B cell (primary cell): ENCODE measurements at regions not wholly inside any gene's neighbourhood (a gene's known extent, or its start where the extent isn't known, plus 50 kb on each side); places are given as distances from the start of the nearest gene placed in this dataset.

ENCODE experiments used
- ATAC-seq: fragments of 200-7000 bp; cut with Tn5 transposase; one replicate; pipeline ENCODE4 v1.10.0; 2021; ENCODE audit warnings: low read depth, mild to moderate bottlenecking, moderate number of reproducible peaks, moderate library complexity
- CTCF ChIA-PET: fragments of 350-600 bp; sonication (Branson Sonifier 250); formaldehyde crosslinking; loops from one replicate; lab custom pipeline; 2021; ENCODE audit warnings: antibody characterized with exemption, inconsistent platforms; lab: Charles Lee
- POLR2A ChIA-PET: fragments of 350-600 bp; sonication (Branson Sonifier 250); formaldehyde crosslinking; loops from one replicate; lab custom pipeline; 2021; ENCODE audit warnings: antibody characterized with exemption; lab: Charles Lee
- DNase-seq: peaks from one replicate; pipeline ENCODE4 v3.0.0; 2013
- H2AFZ ChIP-seq: 2 replicates; pipeline ENCODE4 v1.6.1; 2012; ENCODE audit warnings: mild to moderate bottlenecking, low read depth, low read length; ENCODE audit not compliant: insufficient read depth, poor library complexity, severe bottlenecking
- H3K27ac ChIP-seq, 2 donors: 1 replicate in 1 of 2; 2 replicates in 1 of 2; pipeline ENCODE4 v1.5.1; 2012 to 2013; ENCODE audit warnings: low read length in 2 of 2, mild to moderate bottlenecking in 2 of 2, moderate library complexity in 1 of 2
- H3K27me3 ChIP-seq, 4 experiments: fragments of 200-600 bp in 1 of 4; sonication (generic) in 1 of 4; replicated peaks in 1 of 4; 1 replicate in 2 of 4; 2 replicates in 2 of 4; pipeline versions ENCODE4 v1.6.1 to v1.7.0; 2013 to 2016; ENCODE audit warnings: low read length in 3 of 4, mild to moderate bottlenecking in 2 of 4, mixed read lengths in 1 of 4, moderate library complexity in 1 of 4; ENCODE audit not compliant: insufficient read depth in 4 of 4, control insufficient read depth in 3 of 4; ENCODE audit errors: control extremely low read depth in 1 of 4
- H3K36me3 ChIP-seq, 2 experiments: replicated peaks in 1 of 2; 1 replicate in 1 of 2; 2 replicates in 1 of 2; pipeline versions ENCODE4 v1.6.1 to v1.7.1; 2013; ENCODE audit warnings: low read length in 1 of 2; ENCODE audit not compliant: insufficient read depth in 2 of 2, control insufficient read depth in 1 of 2; ENCODE audit errors: control extremely low read depth in 1 of 2, extremely low read depth in 1 of 2
- H3K4me1 ChIP-seq, 2 donors: fragments of 200-600 bp in 1 of 2; sonication (generic) in 1 of 2; 1 replicate in 1 of 2; 2 replicates in 1 of 2; pipeline versions ENCODE4 v1.5.1 to v1.6.1; 2013 to 2017; ENCODE audit warnings: low read length in 2 of 2; ENCODE audit not compliant: control insufficient read depth in 2 of 2, insufficient read depth in 2 of 2
- H3K4me2 ChIP-seq: replicated peaks from 2 replicates; pipeline ENCODE3; 2012; ENCODE audit warnings: mild to moderate bottlenecking, low read depth, low read length; ENCODE audit not compliant: poor library complexity, severe bottlenecking
- H3K4me3 ChIP-seq, 5 experiments: fragments of 200-600 bp in 1 of 5; sonication (generic) in 1 of 5; 1 replicate in 3 of 5; 2 replicates in 2 of 5; pipeline versions ENCODE4 v1.5.1 to v1.7.0; 2011 to 2016; ENCODE audit warnings: low read length in 4 of 5, mild to moderate bottlenecking in 4 of 5, low read depth in 2 of 5, control low read depth in 1 of 5, moderate library complexity in 1 of 5; ENCODE audit not compliant: insufficient read depth in 1 of 5; ENCODE audit errors: control extremely low read depth in 1 of 5, extremely low read depth in 1 of 5
- H3K79me2 ChIP-seq: fragments of 200-600 bp; sonication (generic); one replicate; pipeline ENCODE4 v1.6.0; 2016; ENCODE audit warnings: low read length; ENCODE audit not compliant: control insufficient read depth, insufficient read depth
- H3K9ac ChIP-seq: fragments of 200-600 bp; sonication (generic); 2 replicates; pipeline ENCODE4 v1.6.1; 2017; ENCODE audit warnings: mild to moderate bottlenecking, low read length, moderate library complexity
- H3K9me3 ChIP-seq, 3 donors: one replicate each; pipeline versions ENCODE4 v1.6.1 to v1.7.1; 2013; ENCODE audit warnings: low read length in 2 of 3; ENCODE audit not compliant: control insufficient read depth in 2 of 3, insufficient read depth in 1 of 3; ENCODE audit errors: control extremely low read depth in 1 of 3
- H4K20me1 ChIP-seq: 2 replicates; pipeline ENCODE4 v1.6.0; 2012; ENCODE audit warnings: mild to moderate bottlenecking, low read length; ENCODE audit not compliant: insufficient read depth, control insufficient read depth, poor library complexity, severe bottlenecking
- H3K27ac Mint-ChIP-seq: one replicate; pipeline ENCODE4 v1.8.0; 2021; ENCODE audit warnings: mixed read lengths
- H3K27me3 Mint-ChIP-seq: one replicate; pipeline ENCODE4 v1.8.0; 2021; ENCODE audit warnings: mixed read lengths
- H3K4me1 Mint-ChIP-seq: one replicate; pipeline ENCODE4 v1.8.0; 2021; ENCODE audit warnings: mixed read lengths
- H3K4me3 Mint-ChIP-seq: one replicate; pipeline ENCODE4 v1.8.0; 2021; ENCODE audit warnings: mixed read lengths
- H3K9me3 Mint-ChIP-seq: one replicate; pipeline ENCODE4 v1.8.0; 2022; ENCODE audit warnings: mixed read lengths; ENCODE audit not compliant: insufficient read depth
- CTCF ChIP-seq: fragments of 200-600 bp; IDR thresholded peaks from one replicate; pipeline ENCODE4 v1.8.0; 2022; ENCODE audit warnings: antibody characterized with exemption, mild to moderate bottlenecking
- EZH2 ChIP-seq: IDR thresholded peaks from 2 replicates; pipeline ENCODE4 v1.6.1; 2012; ENCODE audit warnings: borderline replicate concordance, low read depth, mild to moderate bottlenecking, moderate library complexity, low read length; ENCODE audit not compliant: insufficient read depth, poor library complexity, severe bottlenecking
- WGBS: methylation state at CpG from one replicate; pipeline ENCODE4 v1.1.5; 2013; ENCODE audit warnings: missing lambda C conversion rate; ENCODE audit not compliant: insufficient coverage; 5-methylcytosine and 5-hydroxymethylcytosine counted together
- intact Hi-C: fragments of 100-400 bp; cut with micrococcal nuclease; formaldehyde crosslinking; loops from one replicate; pipeline ENCODE4 v1.10.0; 2022

DNA sequence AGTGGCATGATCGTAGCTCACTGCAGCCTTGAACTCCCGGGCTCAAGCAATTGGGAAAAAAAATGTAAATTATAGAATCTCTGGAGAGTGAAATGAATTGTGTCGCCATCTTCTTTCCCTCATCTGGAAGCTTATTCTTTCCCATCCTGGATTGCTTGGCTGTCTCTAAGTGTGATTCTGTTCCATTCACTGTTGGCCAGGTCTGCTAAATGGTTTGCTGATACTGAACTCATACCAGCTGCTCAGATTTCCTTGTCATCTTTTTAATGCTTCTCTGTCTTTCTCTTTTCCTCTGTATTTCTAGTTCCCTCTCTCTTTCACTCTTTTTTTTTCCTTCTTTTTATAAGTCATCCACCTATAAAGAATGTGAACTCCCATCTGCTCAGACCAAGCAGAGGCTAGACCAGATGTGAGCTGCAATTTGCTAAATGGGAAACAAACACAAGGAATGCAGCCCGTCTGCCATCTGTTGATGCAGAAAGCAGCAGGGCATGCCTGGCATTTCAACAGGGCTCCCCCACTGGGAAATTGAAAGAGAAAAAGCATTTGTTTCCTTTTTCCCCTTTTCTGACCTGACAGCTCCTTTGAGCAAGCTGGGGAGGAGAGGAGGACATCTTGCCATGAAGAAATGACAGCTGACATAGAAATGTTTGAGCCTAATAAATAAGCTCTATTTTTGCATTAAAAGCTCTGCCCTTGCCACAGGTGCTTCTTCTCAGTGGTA lies 1823.6 kb upstream of the FLRT2 start:
- WGBS: 87% methylated on average over 3 of the region's 4 CpGs
- Histone ChIP-seq H3K4me1 (no peaks in the 10 kb centered on the region), H4K20me1 (no peaks in the 10 kb centered on the region), H3K79me2 (no peaks in the 10 kb centered on the region), H2AFZ (no peak overlapping the region), H3K4me2 (no peak overlapping the region), H3K9me3 (peaks cover 0 to 3% (median 0%) of the 10 kb centered on the region in 3 donors), H3K36me3 (no peaks in the 10 kb centered on the region), H3K4me3 (no peak overlapping the region), H3K27me3 (no peaks in the 10 kb centered on the region), H3K27ac (no peak overlapping the region), H3K9ac (no peak overlapping the region)
- no peaks in the 10 kb centered on the region for H3K4me1 Mint-ChIP-seq
- no peak overlapping the region for H3K27ac Mint-ChIP-seq
- peaks cover 4% of the 10 kb centered on the region for H3K9me3 Mint-ChIP-seq
- ChIA-PET POLR2A (no interaction called here), CTCF (no interaction called here)
- DNase-seq (no peak), ATAC-seq (no peak)
- H3K4me3 Mint-ChIP-seq: no peak overlapping the region
- H3K27me3 Mint-ChIP-seq: no peaks in the 10 kb centered on the region
- TF ChIP-seq CTCF (no peak), EZH2 (no peak)
- intact Hi-C loops: no loop called here

- Histone ChIP-seq H3K4me2 (no peak overlapping the region), H3K27ac (no peak overlapping the region), H3K4me1 (no peaks in the 10 kb centered on the region), H2AFZ (no peak overlapping the region), H3K27me3 (no peaks in the 10 kb centered on the region), H3K4me3 (no peak overlapping the region), H3K9ac (no peak overlapping the region), H3K36me3 (no peaks in the 10 kb centered on the region), H4K20me1 (no peaks in the 10 kb centered on the region), H3K9me3 (peaks cover 0 to 3% (median 0%) of the 10 kb centered on the region in 3 donors), H3K79me2 (no peaks in the 10 kb centered on the region)
- intact Hi-C loops: no loop called here
- Mint-ChIP-seq H3K9me3 (peaks cover 4% of the 10 kb centered on the region), H3K27ac (no peak overlapping the region), H3K4me3 (no peak overlapping the region), H3K4me1 (no peaks in the 10 kb centered on the region), H3K27me3 (no peaks in the 10 kb centered on the region)
- TF ChIP-seq CTCF (no peak), EZH2 (no peak)
- no CpG with 5 or more reads among the region's 2 CpGs for WGBS
- POLR2A ChIA-PET: no interaction called here
- DNase-seq (no peak), ATAC-seq (no peak)
- CTCF ChIA-PET: no interaction called here
Observed at GRCh38 chr14:83707056-83707455, 1822.9 kb upstream of the FLRT2 start.
